VCaP (cell line): ENCODE measurements at regions not wholly inside any gene's neighbourhood (a gene's known extent, or its start where the extent isn't known, plus 50 kb on each side); places are given as distances from the start of the nearest gene placed in this dataset.

Experiments
- H3K27ac ChIP-seq: fragments of 450-650 bp; 2 replicates; pipeline ENCODE4 v1.5.1; 2017
- CTCF ChIP-seq: fragments of 450-650 bp; conservative IDR thresholded peaks from 2 replicates; pipeline ENCODE4 v1.5.1; 2017; ENCODE audit warnings: mild to moderate bottlenecking, moderate library complexity

DNA sequence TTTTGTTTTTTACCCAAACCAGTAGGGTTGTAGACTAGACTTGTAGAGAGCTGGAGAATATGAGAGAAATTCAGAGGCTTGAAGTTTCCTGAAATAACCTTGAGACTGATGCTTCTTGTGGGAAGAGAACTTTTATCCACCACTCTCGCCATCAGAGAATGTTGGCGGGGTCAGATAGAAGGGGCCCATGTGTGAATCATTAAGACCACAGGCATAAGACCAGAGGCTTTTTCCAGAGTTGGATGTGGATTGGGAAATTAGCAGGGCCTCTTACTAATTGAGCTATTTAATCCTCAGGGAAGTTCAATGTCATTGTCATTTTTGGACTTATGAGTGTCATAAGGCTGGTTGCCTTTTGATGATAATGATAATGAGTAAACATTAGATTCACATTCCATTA lies 246.9 kb upstream of the THRB start:
- no peak for TF ChIP-seq CTCF
- no peak overlapping the region for H3K27ac ChIP-seq

GRCh38 chr3:24748520-24748919 lies 253.9 kb upstream of the THRB start:
- TF ChIP-seq CTCF = no peak
- no peak overlapping the region for H3K27ac ChIP-seq

DNA sequence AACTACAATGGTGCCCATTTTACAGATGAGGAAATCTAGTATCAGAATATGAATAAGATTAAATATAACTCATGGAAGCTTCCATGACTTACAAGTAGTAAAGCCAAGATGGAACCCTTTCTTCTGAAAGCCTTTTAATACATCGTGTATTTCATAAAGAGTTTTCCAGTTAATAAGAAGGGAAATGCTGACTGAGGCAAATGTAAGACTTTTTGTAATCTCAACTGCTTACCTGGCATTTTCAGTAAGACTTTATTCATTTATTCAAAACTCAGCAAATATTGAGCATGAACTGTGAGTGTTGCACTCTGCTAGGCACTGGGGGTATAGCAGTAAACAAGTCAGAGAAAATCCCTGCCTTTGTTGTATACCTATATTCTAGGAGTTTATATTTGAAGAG lies 256.4 kb upstream of the THRB start:
- no peak for TF ChIP-seq CTCF
- H3K27ac ChIP-seq = no peak overlapping the region

GRCh38 chr3:24756101-24756888 lies 261.6 kb upstream of the THRB start:
- no peak for TF ChIP-seq CTCF
- H3K27ac ChIP-seq = no peak overlapping the region

GRCh38 chr3:24763393-24763792 lies 268.7 kb upstream of the THRB start:
- no peak for TF ChIP-seq CTCF

GRCh38 chr3:24764236-24764915 lies 269.7 kb upstream of the THRB start:
- H3K27ac ChIP-seq = no peak overlapping the region
- TF ChIP-seq CTCF = no peak

More at GRCh38 chr3:24763393-24763792, 268.7 kb upstream of the THRB start:
- no peak overlapping the region for H3K27ac ChIP-seq

- H3K27ac ChIP-seq = no peak overlapping the region
- TF ChIP-seq CTCF = no peak
Measured at GRCh38 chr3:24765399-24765798, 270.7 kb upstream of the THRB start.
